ENCODE measurements at regions not wholly inside any gene's neighbourhood (a gene's known extent, or its start where the extent isn't known, plus 50 kb on each side); places are given as distances from the start of the nearest gene placed in this dataset.

DNA sequence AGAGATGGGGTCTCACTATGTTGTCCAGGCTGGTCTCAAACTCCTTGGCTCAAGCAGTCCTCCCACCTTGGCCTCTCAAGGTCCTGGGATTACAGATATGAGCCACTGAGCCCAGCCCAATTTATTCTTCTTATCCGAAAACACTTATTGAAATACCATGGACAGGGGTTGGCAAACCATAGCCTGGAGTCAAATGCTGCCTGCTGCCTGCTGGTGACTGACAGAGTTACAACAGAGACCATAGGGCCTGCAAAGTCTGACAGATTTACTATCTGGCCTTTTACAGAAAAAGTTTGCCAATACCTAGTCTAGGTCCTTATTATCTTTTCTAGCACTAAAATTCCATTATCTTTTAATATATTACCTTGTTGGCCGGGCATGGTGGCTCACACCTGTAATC is 87.1 kb upstream of the ZNF281 start:
- H3K4me3 ChIP-seq (ENCODE audit: low read depth, low read length), result no peak overlapping the region
- no peak for TF ChIP-seq CTCF (IDR thresholded peaks at IDR 0.05; ENCODE audit: low read depth, low read length)

GRCh38 chr1:200495901-200496300 is 86.1 kb upstream of the ZNF281 start:
- TF ChIP-seq CTCF (IDR thresholded peaks at IDR 0.05; ENCODE audit: low read depth, low read length), result no peak
- H3K4me3 ChIP-seq (ENCODE audit: low read depth, low read length), result no peak overlapping the region

- no peak for TF ChIP-seq CTCF (IDR thresholded peaks at IDR 0.05; ENCODE audit: low read depth, low read length)
- no peak overlapping the region for H3K4me3 ChIP-seq (ENCODE audit: low read depth, low read length)
Observed at GRCh38 chr1:200493344-200493743, 83.5 kb upstream of the ZNF281 start.

- H3K4me3 ChIP-seq (ENCODE audit: low read depth, low read length), result no peak overlapping the region
- TF ChIP-seq CTCF (IDR thresholded peaks at IDR 0.05; ENCODE audit: low read depth, low read length), result no peak
Observed at GRCh38 chr1:200491103-200491502, 81.3 kb upstream of the ZNF281 start.

- TF ChIP-seq CTCF (IDR thresholded peaks at IDR 0.05; ENCODE audit: low read depth, low read length), result no peak
- no peak overlapping the region for H3K4me3 ChIP-seq (ENCODE audit: low read depth, low read length)
Observed at GRCh38 chr1:200490183-200490582, 80.3 kb upstream of the ZNF281 start.

GRCh38 chr1:200488375-200489165 is 78.7 kb upstream of the ZNF281 start:
- H3K4me3 ChIP-seq (ENCODE audit: low read depth, low read length), result no peak overlapping the region
- TF ChIP-seq CTCF (IDR thresholded peaks at IDR 0.05; ENCODE audit: low read depth, low read length), result peak; percentile 64; the same call in 1 of the 2 replicates

- H3K4me3 ChIP-seq (ENCODE audit: low read depth, low read length), result no peak overlapping the region
- TF ChIP-seq CTCF (IDR thresholded peaks at IDR 0.05; ENCODE audit: low read depth, low read length), result no peak
Observed at GRCh38 chr1:200487650-200488049, 77.8 kb upstream of the ZNF281 start.
